ENCODE measurements at regions not wholly inside any gene's neighbourhood (a gene's known extent, or its start where the extent isn't known, plus 50 kb on each side); places are given as distances from the start of the nearest gene placed in this dataset.

DNA sequence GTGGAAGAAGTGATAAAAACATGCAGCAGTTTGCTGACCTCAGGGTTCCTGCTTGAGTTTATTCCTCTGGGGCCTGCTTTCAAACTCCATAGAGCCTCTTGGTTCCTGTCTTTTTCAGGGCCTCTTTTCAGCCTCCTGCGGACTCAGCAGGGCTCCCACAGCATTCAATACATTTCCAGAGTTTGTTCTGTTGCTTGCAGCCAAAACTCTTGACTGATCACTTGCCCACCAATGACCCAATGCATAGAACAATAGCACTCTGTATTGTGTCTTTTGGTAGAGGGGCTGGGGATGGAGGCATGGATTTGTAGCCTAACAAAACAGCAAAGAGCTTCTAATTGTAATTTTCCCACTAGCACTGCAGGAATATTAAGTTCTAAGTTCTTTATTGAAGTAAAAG lies 50.8 kb upstream of the CREB5 start:
- DNase-seq (ENCODE audit: low spot score) = peak; percentile 15

DNA sequence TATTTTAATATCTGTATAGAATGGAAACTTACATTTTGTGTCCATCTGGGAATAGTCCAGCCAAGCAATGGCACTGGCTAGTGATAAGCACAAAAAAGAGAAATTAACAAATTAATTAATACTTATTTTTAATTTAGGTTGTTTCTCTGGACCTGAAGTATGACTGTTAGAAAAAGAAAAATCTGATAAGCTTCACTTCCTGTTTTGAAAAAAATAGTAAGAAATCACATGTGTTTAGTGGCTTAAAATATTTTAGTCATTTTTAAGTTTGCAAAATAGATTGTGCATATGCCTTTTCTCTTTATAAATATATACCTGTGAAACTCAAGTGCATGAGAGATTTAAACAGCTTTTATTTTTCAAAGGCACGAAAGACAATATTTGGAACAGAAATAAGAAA lies 50.1 kb upstream of the CREB5 start:
- no peak for DNase-seq (ENCODE audit: low spot score)

All from putamen (tissue), 1 donor.